HG03442 (cell line): ENCODE measurements at regions not wholly inside any gene's neighbourhood (a gene's known extent, or its start where the extent isn't known, plus 50 kb on each side); places are given as distances from the start of the nearest gene placed in this dataset.
"Not testable (repeated sequence)": the region's sequence is repeated elsewhere in the genome, so short reads cannot be mapped to it uniquely, and the experiment has no call there.

ENCODE experiments used
- ATAC-seq: cut with Tn5 transposase; IDR thresholded peaks from one replicate; pipeline ENCODE4 v1.9.1; 2021; ENCODE audit warnings: mild to moderate bottlenecking, moderate library complexity; ENCODE audit not compliant: unreplicated experiment

DNA sequence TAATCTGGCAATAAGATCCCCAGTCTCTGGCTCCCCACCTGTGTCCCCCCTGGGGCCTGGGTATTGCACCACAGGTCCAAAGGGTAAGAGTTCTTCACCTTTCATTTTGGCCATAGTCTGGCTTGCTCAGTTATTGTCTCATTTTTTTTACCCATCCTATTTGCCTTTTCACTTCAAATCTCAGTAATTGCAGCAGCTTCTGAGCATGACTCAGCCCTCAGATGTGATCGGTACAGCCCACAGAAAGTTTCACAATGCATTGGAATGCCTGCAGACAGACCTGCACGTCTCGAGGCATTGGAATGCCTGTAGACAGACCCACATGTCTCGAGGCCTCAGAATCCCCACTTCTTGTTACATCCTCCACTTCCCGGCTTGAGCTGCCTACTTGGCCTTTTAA is 173.6 kb downstream of the NUFIP1 start:
- peak; percentile 47 for ATAC-seq

DNA sequence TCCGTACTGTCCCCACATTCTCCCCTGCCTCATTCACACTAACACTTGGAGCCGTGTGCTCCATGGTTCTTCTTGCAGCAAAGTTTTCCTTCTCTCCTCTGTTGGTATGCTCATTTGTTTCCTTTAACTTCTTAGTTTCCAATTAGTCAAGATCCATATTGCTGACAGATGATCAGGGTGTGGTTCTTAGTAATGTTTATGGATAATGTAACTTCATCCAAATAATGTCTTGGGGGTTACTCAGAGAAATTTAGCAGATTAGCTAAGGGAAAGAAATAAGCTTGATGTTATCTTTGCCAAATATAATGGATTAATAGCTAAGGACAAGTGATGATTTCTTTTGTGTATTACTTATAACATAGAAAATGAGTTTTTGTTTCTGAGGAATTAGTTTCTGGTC is 174.4 kb downstream of the NUFIP1 start:
- ATAC-seq: no peak

DNA sequence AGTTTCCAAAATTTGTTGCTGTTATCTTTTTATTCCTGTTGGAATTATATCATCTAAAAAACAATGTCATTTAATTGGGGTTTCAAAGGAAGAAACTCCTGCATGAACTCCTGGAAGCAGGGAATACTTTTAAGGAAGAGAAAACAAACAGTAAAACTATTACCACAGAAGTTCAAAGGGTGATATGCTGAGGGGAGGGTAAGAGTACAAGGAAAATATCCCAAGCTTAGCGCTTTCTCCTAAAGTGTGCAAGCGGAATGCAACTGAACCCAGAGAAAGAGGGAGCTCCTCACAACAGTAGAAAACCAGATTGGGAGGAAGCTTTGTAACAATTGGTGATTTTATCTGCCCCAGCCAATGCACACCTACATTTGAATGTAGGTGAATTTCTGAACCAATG is 175.1 kb downstream of the NUFIP1 start:
- ATAC-seq: no peak

DNA sequence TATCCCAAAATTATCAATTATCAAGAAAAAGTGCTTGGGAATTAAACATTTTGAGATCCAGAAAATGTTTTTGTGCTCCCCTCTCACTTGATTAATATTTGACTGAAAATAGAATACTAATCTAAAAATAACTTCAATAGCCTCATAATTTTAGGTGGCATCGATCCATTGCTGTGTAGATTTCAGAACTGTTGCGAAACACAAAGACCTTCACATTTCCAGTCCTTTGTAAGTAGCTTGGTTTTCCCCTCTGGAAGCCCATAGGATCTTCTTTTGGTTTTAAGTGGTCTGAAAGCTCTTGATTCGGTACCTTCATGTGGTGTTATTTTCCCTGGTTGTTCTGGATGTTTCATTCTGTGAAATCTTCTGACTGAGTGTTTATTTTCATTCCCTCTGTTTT is 176.5 kb downstream of the NUFIP1 start:
- no peak for ATAC-seq

DNA sequence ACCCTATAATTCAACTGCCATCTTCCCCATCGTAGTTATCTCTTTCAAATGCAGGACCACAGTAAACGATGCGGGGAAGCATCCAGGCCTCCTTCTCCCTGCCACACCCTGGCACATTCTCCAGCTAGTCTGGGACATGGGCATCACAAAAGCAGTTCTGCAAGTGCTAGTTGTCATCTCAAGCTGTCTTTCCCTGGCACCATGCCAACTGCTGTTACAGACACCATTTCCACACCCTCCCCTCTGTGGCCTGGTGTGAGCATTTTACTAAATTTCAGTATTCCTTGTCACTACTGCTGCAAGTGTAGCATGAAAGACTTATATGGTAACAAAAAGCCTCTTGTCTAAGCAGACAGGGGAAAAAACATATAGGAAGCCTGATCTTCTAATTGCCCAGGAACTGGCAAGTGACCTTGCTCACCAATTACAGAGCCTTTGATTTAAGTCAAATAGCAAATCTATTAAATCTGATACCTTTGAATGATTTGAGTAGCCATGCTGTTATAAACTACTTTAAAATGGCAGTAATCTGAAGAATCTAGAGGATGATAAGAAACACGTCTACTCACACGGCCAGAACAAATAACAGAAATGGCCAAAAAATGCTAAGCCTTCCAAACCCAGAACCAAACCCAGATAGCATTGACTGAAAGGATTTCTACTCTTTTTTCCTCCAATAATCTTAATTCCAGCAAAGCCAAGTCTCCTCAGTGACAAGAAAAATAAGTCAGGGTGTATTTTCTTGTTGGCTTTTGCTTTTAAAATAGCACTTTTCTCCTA is 179.0 kb downstream of the NUFIP1 start:
- ATAC-seq: no peak

DNA sequence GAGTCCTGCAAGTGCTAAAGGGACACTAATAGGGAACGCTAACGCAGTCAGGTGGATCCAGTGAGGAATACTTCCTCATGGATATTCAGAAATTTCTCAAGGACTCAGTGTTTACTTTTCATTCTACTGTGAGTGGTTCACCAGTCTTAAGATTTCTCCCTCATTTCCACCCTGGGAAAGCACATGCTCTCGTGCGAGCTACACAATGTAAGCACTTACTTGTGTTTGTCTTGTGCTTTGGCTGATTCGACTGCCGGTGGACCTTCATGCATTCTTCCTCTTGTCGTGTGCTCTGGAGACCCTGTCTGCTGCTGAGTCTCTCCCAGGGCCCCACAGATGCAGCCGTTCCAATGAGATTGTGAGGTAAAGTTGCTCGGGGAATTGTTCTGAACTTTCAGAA is 180.1 kb downstream of the NUFIP1 start:
- ATAC-seq: no peak

DNA sequence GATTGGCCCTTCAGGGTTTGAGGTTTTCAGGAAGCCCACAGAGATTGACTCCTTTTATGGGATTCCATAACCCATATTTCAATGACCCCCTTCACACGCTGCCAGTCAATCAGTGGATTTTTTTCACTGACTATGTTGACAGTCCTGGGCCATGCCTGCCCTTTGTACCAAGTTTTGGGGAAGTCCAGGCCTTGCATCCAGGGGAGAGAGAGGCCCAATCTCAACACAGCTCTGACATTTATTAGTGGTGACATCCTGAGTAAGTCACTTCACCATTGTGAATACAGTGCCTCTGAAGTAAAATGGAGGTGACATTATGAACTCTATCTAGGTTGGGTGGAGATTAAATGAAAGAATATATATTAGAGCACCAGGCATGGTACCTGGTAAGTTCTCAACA is 181.1 kb downstream of the NUFIP1 start:
- ATAC-seq: no peak

DNA sequence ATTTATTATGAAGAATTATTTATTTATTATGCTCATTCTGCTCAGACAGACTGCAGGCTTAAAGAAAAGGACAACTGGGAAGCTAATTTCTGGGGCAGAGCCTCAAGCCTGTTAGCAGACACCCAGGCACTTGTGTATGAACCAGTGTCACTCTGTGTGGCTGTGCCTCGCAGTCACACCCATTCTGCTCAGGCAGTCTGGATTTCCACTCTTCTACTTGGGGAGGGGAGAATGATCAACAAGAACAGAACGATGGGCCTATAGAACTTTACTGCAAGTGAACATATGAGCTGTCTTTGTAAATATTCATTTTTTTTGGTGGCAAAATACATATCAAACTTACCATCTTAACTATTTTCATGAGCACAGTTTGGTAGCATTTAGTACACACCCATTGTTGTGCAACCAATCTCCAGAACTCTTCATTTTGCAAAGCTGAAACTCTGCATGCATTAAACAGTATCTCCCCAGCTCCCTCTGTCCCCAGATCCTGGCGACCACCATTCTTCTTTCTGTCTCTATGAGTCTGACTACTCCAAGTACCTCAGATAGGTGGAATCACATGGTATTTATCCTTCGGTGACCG is 181.7 kb downstream of the NUFIP1 start:
- ATAC-seq: no peak

DNA sequence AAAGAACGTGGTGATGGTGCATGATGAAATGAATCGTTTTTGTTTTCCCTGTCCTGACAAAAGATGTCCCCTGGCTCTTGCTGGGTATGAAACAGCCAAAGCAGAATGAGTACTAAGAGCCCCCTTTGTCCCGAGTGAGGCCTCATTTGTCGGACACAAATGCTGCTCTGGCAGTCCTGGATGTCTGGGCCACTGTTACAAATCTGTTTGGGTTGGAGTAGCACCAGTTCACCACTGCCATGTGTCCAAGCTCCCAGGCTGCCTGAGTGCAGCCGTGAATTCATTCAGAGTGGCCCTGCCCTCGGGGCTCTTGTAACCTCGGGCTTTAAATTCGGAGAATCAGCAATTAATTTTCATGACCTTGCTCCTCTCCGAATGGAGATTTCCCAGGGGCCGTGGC is 182.4 kb downstream of the NUFIP1 start:
- ATAC-seq: no peak

DNA sequence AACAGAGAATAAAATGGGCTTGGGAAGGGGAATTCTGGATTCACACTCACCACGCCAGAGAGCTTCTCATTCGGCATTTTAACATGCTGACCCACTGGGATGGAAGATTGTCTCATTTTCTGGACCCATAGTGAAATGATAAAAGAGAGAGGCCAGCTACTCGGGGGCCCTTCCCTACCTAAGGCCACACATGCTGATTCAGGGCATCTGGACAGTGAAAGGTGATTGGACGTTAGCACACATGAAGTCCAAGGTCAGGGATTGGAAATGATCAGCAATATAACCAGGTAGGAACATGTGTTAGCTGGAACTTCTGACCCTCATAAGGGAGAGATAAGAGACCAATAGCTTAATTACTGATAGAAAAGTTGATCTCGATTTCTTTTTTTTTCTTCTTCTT is 183.7 kb downstream of the NUFIP1 start:
- no peak for ATAC-seq

DNA sequence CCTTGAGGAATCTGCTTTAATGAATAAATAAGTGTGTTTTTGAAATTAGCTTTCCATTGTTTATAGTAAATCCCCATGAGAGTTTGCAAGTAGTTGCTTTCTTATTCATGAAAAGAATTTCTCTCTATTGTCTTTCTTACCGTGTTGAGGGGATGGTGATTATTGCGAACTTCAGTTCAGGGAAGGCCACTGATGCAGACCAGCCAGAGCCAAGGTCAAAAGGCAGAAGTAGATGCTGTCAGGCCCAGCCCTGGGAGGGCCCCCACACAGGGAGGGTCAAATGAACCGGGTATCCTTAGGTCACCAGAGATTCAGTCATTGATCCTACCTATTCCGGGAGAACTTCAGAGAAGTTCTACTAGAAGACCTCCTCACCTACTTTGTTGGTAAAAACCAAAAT is 185.9 kb downstream of the NUFIP1 start:
- no peak for ATAC-seq

DNA sequence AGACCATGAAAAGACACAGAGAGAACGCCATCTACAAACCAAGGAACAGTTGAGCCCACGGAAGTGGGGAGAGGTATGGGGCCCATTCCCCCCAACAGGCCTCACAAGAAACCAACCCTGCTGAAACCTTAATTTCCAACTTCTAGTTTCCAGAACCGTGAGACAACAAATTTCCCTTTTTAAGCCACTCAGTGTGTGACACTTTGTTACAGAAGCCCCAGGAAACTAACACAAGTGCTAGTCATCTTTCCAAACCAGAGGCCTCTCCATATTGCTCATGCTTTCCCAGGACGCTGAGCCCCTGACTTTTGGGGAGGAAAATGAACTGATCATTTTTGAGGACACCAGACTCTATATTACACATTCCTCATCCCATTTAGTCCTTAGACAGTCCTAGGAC is 186.8 kb downstream of the NUFIP1 start:
- ATAC-seq: no peak

DNA sequence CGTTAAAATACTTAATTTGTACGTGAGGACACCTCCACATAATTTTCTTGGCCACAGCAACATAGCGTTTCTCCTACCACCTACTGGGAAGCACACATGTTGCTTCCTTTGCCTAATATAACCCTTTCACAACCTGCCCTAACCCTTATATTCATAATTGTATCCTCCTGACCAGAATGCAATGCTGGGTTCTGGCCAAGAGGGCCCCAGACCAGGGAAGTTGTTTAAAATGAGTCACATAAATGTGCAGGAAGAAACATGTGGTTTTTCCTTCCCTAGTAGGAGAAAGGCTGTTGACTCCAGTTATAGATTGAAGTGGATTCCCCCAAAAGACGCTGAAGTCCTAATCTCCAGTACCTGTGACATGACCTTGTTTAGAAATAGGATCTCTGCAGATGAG is 187.3 kb downstream of the NUFIP1 start:
- no peak for ATAC-seq

DNA sequence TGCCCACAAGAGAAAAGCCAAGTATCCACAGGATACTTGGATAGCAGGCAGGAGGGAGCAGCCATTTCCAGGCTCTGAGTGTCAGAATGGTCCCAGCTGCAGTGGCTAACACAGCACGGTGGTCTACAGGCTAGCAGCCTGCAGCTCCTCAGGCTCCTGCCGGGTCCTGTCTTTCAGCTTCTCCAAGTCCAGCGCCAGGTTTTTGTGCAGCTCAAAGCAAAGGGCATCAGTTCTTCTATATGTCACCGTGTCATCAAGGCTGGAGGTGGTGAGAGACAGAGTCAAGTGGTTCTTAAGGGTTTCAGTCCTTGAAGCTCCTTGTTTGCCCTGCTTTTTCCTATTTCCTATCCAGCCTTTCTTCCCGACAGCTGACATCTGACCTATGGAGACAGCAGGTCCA is 188.6 kb downstream of the NUFIP1 start:
- no peak for ATAC-seq

DNA sequence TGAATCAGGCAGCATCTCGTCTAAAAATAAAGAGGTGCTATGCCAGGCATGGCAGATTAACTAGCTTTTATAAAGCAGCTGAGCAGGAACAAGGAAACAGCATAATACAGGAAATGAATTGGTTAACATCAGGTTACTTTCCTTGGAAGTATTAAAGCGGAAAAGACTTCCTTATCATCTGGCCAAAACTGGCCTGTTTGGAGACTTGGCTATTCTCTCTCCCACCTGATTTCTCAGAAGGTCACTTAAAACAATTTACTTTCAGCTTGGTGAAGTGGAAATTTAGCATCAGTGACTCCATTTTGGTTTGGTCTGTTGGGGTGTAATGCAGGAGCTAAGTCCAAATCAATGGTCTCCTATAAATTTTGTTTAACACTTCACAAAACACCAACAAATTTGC is 191.6 kb downstream of the NUFIP1 start:
- ATAC-seq: no peak

DNA sequence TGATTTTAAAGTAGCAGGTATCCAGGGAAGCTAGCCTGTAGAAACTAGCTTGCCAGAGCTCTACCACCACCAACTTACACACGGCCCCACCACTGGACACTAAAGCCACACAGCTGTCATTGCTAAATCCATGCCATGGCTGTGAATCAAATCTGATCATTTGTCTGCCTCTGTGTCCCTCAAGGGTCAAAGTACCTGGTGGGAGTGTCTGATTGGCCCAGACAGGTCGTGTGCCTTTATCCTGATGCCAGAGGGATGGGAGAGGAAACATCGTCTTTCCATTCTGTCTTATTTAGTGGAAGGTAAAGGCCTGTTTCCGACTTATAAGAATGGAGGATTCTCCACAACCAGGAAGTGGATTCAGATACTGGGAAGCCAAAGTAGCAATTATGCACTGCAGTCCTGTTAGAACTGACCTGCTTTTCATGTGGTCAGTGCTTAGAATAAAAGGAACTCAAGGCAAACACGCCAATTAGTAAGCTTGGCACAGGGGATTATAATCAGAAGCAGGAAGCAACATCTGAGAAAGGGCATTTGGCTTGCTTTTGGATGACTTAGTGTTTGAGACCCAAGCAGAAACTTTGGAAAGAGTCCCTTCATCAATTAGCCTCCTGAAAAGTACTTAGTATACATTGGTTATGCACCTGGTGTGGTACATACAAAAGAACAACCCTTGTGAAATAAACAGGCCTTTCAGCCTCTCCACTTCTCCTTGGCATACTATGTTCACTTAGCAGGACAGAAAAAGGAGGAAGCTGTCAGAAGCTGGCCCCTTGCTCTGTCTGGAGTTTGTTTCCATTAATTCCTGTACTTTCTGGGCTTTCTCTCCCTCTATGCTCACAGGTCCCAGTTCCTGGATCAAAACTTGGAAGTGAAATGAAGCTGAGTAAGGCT is 192.4 kb downstream of the NUFIP1 start:
- ATAC-seq: no peak

DNA sequence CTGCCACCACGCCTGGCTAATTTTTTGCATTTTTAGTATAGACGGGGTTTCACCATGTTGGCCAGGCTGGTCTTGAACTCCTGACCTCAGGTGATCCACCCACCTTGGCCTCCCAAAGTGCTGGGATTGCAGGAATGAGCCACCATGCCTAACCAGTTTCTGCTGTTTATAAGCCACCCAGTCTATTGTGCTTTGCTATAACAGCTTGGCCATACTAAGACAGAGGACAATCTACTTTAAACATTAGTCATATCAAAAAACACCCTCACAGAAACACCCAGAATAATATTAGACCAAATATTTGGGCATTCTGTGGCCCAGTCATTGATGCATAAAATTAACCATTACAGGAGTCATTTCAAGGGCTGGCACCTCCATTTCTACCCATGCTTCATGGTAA is 193.2 kb downstream of the NUFIP1 start:
- ATAC-seq: not testable (repeated sequence)

DNA sequence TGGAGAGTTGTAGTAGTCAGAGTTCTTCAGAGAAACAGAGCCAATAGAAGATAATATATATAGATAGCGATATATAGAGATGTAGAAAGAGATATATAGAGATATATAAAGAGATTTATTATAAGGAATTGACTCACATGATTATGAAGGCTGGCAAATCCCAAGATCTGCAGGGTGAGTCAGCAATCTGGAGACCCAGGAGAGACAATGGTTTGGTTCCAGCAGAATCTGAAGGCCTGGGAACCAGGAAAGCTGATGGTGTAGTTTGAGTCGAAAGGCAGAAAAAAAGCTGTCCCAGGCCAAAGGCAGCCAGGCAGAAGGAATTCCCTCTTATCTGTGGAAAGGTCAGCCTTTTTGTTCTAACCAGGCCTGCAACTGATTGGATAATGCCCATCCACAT is 194.1 kb downstream of the NUFIP1 start:
- no peak for ATAC-seq

DNA sequence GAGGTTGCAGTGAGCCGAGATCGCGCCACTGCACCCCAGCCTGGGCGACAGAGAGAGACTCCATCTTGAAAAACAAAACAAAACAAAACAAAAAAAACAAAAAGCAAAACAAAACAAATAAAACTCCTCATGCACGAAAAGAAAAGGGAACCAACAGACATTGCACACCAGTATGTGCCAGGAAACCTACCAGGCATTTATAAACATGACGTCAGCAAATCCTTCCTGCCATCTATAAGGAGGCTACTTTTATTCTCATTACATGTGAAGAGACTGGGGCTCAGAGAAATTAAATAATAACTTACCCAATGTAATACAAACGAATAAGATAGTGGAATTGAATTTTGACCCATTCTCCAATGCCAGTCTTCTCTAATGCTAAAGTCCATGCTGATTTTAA is 197.2 kb downstream of the NUFIP1 start:
- ATAC-seq: no peak

DNA sequence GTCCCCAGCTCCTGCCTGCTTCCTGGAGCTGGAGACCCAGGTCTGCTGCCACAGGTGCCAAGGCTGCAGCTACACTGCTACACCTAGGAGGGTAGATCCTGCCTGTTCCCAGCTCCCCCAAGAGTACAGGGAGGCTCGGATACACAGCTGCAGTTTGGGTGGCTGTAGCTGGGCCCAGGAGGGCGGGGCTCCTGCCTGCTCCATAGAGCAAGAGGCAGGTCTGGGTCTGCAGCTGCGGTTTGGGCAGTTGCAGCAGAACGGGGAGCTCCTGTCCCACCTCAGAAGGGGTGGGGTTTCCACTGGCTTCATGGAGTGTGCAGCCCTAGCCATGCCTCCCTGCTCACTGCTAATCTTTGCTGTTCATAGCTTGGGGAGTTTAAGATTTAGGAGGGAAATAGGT is 199.0 kb downstream of the NUFIP1 start:
- no peak for ATAC-seq

DNA sequence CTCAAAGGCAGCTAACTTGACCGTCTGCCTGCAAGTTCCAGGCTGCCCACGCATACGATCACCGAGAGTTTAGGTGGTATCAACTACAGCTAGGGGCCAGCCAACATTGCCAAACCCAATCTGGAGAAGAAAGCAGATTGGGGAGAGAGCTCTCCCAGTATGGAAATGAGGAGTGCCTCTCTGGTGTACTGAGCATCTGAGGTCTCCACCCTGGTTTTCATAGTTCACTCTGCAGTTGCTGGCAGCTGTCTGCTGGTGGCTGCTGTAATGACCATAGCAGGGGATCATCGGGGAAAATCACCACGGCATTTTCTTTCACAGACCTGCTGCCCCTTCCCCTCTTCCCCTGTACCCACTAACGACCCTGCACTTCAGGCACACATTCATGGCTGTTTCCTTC is 201.7 kb downstream of the NUFIP1 start:
- ATAC-seq: no peak

DNA sequence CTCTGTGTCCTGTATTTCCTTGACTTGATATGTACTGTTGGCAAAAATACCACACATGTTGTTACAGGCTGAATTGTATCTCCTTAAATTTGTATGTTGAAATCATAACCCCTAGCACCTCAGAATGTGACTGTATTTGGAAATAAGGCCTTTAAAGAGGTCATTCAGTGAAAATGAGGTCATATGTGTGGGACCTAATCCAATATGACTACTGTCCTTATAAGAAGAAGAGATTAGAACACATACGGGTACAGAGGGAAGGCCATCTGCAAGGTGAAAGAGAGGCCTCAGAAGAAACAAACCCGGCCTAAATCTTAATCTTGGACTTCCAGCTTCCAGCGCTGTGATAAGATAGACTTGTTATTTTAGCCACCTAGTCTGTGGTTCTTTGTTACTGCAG is 202.5 kb downstream of the NUFIP1 start:
- ATAC-seq: no peak
